Astrocyte of the spinal cord (primary cell): ENCODE measurements at regions not wholly inside any gene's neighbourhood (a gene's known extent, or its start where the extent isn't known, plus 50 kb on each side); places are given as distances from the start of the nearest gene placed in this dataset.
A peak's percentile ranks its signal among the peaks of the same experiment; 100 is the strongest.

ENCODE experiments used
- DNase-seq: peaks from one replicate; pipeline ENCODE4 v3.0.0; 2011; ENCODE audit warnings: low read depth, low spot score
- H3K4me3 ChIP-seq: 2 replicates; pipeline ENCODE4 v1.5.1; 2011; ENCODE audit warnings: low read depth, mild to moderate bottlenecking, low read length, moderate library complexity
- CTCF ChIP-seq: IDR thresholded peaks from 2 replicates; pipeline ENCODE4 v1.5.1; 2012; ENCODE audit warnings: low read depth, mild to moderate bottlenecking, low read length, inconsistent platforms
- in situ Hi-C: cut with HindIII; loops from 2 replicates; pipeline ENCODE4 v1.10.0; 2017; ENCODE audit warnings: low sequenced_read_pairs

DNA sequence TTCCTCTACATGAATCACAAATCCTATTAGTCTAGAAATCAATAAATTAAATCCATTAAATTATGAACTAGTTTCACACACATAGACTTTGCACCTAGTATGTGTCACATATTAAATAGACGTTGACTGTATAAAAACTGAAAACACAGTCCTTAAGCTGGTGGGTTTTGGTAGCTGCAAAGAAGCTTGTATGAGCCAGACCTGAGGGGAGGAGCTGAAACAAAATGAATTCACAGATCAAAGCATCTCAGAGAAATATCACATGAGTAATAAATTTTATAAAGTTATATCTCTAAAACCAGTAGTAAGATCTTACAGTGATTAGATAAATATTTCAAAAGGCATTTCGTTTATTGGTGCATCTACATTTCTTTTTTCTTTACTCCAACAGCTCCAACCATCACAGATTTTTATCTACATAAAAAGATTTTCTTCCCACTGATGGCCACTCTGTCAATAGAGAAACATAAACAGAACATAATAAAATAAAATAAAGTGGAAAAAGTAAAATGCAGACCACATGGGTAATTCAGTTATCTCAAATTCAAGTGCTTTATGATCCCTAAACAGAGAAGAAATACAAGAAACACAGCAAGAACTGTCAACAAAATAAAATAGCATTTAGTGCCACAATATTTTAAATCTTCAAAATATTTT is 420.0 kb upstream of the CYRIA start:
- no peak for TF ChIP-seq CTCF
- DNase-seq: no peak
- no peak overlapping the region for H3K4me3 ChIP-seq
- in situ Hi-C loops: no loop called here

- DNase-seq: peak; percentile 29
- in situ Hi-C loops: no loop called here
- H3K4me3 ChIP-seq: no peak overlapping the region
- no peak for TF ChIP-seq CTCF
These were observed 419.2 kb upstream of the CYRIA start for GRCh38 chr2:17084877-17085276.

GRCh38 chr2:17083902-17084301 is 418.3 kb upstream of the CYRIA start:
- in situ Hi-C loops: no loop called here
- no peak for TF ChIP-seq CTCF
- DNase-seq: peak; percentile 77
- no peak overlapping the region for H3K4me3 ChIP-seq

- no peak overlapping the region for H3K4me3 ChIP-seq
- TF ChIP-seq CTCF: no peak
- DNase-seq: no peak
- in situ Hi-C loops: no loop called here
These were observed 413.6 kb upstream of the CYRIA start for GRCh38 chr2:17079262-17079661.

GRCh38 chr2:17076533-17076932 is 410.9 kb upstream of the CYRIA start:
- TF ChIP-seq CTCF: no peak
- DNase-seq: no peak
- H3K4me3 ChIP-seq: no peak overlapping the region
- in situ Hi-C loops: no loop called here

GRCh38 chr2:17070711-17071110 is 405.1 kb upstream of the CYRIA start:
- no peak overlapping the region for H3K4me3 ChIP-seq
- DNase-seq: no peak
- no peak for TF ChIP-seq CTCF
- in situ Hi-C loops: no loop called here
